HG03095 (cell line): ENCODE measurements at regions not wholly inside any gene's neighbourhood (a gene's known extent, or its start where the extent isn't known, plus 50 kb on each side); places are given as distances from the start of the nearest gene placed in this dataset.

Source experiments
- ATAC-seq: cut with Tn5 transposase; IDR thresholded peaks from one replicate; pipeline ENCODE4 v1.9.1; 2021; ENCODE audit warnings: moderate library complexity; ENCODE audit not compliant: unreplicated experiment

DNA sequence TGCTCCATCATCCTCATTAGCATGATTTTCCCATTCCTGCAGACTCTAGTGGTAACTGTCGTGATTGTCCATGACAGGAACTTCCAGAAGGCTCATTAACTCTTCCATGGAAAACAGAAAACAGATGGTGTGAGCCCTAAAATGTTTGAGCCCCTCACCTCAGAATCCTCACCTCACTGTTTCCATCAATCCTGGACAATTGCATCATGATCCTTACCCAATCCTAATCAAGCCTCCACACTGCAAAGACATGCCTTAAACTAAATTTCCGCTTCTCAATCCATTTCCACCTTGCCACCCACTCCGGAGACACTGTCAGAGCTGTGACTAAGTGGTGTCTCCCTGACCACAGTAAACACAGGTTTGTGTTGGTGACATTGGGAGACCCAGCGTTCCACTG lies 311.0 kb upstream of the JARID2 start:
- ATAC-seq, result no peak

DNA sequence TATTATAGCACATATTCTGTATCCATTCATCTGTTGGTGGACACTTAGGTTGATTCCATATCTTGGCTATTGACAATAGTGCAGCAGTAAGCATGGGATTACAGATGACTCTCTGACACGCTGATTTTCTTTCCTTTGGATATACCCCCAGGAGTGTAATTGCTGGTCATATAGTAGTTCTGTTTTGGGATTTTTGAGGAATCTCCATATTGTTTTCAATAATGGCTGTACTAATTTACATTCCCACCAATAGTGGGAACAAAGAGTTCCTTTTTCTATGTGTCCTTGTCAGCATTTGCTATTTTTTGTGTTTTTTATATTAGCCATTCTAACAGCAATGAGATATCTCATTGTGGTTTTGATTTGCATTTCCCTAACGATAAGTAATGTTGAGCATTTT lies 309.0 kb upstream of the JARID2 start:
- ATAC-seq, result no peak

DNA sequence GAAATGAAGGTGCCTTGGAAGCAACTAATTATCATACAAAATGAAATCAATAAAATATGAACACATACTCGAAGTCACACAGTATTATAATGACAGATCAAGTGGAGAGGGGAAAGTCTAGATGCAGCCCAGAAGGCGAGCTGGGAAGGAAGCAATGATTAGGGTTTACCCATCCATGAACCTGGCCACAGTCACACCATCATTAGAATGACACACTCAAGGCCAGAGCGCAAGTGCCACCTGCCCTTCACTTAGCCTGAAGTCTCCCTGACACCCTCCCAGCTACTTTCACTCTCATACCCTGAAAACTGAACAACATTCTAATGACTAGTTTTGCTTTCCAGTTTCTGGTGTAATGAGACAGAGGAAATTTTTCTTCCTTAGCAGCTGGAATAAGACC lies 302.8 kb upstream of the JARID2 start:
- no peak for ATAC-seq

DNA sequence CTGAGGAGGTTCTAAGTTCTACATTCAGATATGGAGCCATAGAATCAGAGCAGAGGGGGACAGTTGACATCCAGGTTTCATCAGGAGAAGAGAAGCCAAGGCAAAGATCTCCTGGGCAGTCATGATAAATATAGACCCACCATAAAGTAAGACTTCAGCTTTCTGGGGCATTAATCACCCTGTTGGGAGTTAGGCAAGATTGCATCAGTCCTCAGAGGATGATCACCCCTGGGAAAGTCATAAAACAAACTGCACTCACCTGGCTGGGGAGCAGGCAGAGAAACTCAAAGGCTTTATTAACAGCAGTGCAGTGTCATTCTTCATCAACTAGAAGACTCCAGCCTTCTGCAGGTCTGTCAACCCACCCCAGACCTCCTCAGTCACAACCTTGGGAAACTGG lies 301.3 kb upstream of the JARID2 start:
- no peak for ATAC-seq

DNA sequence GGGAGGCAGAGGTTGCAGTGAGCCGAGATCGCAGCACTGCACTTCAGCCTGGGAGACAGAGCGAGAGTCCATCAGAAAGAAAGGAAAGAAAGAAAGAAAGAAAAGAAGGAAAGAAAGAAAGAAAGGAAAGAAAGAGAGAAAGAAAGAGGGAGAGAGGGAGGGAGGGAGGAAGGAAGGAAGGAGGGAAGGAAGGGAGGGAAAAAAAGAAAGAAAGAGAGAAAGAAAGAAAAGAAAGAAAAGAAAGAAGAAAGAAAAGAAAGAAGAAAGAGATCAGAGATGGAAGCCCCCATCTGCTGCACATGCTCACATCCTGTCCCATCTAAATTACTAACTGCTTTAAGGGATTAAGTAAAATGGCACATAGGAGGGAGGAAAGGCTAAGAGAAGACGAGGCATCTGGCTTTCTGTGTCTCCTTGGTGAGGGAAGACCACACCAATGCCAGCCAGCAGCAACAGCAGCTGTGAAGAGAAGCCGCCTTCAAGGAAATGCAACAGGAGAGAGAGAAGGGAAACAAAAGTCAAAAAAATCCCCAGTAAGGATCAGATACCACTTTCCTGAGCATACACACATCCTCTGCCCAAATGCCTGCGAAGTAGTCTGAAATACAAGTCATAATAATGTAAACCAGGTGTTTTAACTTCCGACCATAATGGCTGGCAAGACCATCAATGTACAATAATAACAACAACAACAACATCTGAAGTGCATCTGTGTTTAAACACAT lies 300.2 kb upstream of the JARID2 start:
- ATAC-seq, result no peak

DNA sequence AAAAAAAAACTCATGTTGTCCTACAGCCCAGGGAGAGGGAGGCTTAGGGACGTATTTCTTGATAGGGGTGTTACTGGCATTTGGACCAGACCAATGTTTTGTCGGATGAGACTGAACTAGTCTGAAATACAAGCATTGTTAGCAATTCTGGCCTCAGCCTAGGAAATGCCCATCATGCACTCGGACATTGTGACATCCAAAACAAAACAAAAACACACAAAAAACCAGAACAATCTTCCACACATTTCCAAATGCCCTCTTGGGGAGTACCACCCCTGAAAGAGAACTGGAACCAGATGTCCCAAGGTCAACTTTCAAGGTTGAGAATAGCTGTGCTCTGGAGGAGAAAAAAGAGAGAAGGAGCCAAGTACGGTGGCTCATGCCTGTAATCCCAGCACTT lies 299.1 kb upstream of the JARID2 start:
- no peak for ATAC-seq

DNA sequence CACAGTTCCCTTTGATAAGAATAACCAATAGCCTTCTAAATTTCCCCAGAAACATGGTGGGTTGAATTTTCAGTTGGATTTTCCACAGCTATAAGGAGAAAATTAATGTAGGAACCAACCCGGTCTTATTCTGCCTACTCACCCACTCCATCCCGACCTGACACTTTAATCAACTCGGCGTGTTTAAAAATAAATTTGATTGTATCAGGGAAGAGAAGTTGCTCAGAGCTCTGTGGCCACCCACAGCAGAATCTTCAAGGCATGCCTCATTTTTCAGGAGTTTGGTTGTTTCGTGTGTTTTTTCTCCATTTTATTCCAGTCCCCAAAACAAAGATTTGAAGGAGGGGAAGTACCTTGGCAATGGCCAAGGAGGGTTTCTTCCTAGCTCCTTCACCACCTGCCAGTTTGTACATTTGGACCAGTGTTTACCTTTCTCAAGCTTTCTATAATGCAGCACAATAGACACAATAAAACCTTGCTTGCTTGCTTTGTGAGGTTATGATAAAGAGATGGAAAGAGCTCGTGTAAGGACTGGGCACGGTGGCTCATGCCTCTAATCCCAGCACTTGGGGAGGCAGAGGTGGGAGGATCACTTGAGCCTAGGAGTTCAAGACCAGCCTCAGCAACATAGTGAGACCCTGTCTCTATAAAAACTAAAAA lies 297.2 kb upstream of the JARID2 start:
- ATAC-seq, result no peak

DNA sequence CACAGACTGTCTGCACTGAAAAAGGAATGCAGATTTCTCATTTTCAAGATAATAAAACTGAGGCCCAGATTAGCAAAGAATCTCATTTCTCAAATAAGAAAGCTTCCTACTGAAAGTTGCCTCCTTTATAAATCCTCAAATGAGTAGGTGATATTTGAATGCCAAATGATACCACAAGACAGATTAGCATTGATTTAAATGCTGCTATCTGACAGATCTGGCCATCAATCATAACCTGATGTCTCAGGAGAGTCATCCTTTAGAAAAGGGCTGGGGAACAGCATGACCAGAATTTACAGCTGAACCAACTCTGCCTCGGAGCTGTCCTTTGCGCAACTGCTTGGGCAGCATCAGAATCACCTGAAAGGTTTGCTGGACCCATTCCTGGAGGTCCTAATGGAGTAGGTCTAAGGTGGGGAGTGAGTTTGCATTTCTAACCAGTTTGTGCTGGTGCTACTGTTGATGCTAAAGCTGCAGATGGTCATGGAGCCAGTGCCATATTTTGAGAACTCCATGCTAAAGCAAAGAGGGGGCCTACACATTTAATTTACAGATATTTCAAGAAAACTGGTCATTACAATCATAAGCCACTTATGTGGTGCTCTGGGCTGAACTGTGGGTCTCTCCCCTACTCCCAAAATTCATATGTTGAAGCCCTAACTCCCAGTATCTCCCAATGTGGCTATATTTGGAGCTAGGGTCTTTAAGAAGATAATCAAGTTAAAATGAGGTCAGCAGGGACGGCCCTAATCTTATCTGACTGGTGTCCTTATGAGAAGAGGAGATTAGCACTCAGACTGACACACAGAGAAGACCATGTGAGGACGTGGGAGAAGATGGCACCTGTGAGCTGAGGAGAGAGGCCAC lies 295.5 kb upstream of the JARID2 start:
- ATAC-seq, result no peak

DNA sequence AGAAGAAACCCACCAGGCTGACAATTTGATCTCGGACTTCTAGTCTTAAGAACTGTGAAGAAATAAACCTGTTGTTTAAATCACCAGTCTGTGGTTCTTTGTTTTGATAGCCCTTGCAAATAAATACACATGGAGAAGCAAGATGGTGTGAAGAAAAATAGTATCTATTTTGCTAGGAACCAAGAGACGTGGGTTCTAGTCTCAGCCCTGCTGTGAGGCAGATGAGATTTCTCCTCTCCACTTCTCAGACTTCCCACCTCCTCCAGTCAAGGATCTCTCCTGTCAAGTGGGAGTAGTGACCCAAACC lies 294.9 kb upstream of the JARID2 start:
- ATAC-seq, result no peak

DNA sequence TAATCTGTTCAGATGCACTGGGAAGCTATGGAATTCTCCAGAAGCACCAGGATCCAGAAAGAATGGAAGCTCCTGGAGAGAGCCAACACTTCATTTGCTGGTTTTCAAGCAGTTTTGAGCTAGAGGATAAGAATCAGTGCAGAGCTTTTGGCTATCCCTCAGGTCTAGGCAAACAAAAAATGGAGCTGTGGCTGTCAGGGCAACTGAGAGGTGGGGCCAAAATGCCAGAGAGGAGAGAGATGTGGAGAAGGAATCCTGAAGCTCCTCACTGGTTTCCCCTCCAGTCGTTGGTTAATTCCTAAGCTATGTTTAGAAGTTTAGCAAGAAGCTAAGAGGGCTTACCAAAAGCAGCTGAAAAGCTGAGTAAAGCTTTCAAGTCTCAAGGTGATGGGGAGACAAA lies 294.2 kb upstream of the JARID2 start:
- no peak for ATAC-seq

DNA sequence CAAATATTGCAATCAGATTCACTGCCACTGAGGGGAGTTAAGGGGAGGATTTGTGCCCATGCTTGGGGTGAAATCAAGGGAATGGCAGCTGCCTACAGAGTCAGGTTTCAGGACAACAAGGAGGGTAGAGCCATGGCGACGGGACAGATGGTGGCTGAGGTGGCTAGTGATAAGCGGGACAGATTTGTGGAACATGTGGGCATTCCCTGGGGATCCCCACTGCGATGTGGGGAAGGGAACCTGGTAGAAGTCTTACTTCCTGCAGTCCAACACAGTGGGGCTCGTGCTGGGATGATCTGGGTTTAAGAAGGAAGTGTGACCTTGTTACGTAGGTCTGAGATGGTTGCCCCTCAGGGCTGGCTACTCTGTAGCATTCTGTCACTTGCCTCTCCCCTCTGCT lies 292.0 kb upstream of the JARID2 start:
- no peak for ATAC-seq

DNA sequence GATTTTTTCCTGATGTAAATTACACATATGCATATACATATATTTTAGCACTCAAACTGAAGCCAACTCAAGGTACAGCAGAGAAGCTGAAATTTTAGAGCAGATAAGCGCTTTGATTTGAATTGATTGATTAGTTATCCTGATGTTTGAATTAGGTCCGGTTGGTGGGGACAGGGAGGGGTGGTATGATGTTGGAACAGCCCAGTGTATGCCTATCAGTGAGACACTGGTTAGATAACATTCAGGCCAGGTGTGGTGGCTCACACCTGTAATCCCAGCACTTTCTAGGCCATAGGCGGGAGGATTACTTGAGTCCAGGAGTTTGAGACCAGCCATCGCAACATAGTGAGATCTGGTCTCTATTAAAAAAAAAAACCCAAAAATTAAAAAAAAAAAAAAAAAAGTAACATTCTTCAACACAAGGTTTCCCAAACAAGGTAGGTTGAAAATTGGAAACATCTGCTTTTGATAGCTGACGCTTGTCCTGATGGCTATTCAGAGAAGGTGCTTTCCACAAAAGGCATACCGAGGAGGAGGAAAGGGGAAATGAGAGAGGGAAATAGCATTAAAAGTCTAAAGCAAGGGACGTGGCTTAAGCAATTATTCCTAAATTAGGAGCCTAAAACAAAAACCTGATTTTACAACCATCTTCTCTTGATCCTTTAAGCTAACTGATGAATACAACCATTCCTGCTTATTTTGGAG lies 288.4 kb upstream of the JARID2 start:
- ATAC-seq, result no peak

DNA sequence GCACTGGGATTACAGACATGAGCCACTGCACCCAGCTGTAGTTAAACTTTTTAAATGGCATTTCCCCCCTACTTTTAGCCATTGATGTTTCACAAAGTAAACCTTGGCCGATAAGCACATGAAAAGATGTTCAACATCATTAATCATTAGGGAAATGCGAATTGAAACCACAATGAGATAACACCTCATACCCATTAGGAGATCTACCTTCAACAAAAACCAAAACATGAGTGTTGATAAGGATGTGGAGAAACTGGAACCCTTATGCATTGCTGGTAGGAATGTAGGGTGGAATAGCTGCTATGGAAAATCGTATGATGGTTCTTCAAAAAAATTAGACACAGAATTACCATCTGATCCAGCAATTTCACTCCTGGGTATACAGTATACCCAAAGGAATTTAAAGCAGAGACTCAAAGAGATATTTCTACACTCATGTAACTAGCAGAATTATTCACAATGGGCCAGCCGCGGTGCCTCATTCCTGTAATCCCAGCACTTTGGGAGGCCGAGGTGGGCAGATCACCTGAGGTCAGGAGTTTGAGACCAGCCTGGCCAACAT lies 286.5 kb upstream of the JARID2 start:
- no peak for ATAC-seq

DNA sequence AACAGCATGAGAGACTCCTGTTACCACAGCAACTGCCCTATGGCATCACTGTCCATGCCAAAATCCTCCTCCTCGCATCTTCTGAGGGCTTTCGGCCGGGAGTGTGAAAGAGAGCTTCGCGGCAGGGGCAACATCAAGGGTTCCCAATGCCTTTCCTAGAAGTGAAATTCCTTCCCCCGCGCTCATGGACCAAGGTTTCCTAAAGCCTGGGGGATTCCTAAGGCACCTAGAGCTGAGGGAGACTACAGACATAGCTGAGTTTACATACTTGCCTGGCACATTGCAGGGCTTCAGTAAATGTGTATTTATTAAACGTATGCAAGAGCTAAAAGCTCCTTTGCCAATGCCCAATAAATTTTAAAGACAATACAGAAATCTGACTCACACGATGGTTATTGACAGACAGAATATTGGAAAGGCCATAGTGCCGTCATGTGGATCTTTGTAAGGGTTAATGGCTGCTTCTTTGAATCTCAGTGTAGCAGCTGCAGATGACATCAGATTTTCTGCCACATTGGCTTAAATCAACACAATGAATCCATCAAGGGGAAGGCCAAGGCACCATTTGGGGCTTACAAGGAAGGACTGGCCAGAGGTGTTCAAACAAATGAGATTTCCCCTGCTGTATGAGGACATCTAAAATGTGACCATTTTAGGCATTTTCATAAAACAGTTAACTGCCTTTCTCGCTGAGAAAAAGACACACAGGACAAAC lies 281.2 kb upstream of the JARID2 start:
- ATAC-seq, result no peak

DNA sequence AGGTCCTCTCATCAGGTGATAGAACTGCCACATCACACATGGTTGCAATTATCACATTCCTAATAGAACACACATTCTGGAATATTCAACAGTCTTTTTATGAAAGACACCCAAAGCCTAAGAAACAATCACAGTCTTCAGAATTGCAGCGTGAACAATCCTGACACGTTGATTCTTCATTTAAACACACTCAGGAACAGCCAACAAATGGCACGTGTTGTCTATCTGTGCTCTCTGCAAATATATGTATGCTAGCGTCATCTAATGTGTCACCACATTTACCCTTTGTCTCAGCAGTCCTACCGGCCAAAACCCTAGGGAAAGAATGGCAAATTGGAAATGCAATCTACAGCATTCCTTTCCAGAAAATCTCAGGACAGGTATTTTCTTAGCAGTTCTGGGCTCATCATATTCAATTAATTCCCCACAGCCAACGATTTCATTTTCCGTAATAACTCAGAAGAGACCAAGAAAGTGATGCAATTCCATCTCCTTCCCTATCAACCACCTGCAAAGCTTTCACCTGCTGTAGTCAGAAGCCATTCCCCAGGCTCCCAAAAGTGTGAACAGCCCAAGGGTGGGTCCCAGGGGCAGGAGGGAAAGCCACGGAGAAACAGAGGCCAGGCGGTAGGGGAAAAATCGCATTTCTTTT lies 280.3 kb upstream of the JARID2 start:
- no peak for ATAC-seq

DNA sequence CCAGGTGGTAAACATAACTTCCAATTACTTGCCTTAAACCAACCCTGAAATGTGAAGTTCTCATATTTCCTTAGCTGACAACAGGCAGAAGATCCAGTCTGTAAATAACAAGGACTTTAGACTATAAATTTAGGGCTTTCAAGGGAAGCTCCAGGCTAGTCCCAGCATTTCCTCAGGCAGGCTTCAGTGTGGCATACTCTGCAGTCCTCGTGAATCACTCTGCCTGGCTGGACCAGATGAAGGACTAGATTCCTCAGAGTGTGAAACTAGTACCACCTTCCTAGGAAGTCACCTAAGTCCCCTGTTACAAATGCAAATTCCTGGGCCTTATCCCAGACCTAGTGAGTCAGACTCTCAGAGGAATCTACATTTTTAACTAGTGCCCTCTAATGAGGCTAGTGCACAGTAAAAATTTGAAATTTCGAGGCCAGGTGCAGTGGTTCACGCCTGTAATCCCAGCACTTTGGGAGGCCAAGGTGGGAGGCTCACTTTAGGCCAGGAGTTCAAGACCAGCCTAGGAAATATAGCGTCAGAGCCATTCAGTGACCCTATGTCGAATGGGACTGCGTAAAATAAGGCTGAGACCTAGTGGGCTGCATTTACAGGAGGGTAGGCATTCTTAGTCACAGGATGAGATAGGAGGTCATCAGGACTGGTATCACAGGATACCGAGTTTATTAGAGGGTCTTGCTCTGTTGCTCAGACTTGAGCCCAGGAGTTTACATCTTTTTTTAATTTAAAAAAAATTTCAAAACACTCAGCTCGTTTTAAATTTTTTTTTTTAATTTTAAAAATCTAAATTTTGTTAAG lies 279.6 kb upstream of the JARID2 start:
- no peak for ATAC-seq

DNA sequence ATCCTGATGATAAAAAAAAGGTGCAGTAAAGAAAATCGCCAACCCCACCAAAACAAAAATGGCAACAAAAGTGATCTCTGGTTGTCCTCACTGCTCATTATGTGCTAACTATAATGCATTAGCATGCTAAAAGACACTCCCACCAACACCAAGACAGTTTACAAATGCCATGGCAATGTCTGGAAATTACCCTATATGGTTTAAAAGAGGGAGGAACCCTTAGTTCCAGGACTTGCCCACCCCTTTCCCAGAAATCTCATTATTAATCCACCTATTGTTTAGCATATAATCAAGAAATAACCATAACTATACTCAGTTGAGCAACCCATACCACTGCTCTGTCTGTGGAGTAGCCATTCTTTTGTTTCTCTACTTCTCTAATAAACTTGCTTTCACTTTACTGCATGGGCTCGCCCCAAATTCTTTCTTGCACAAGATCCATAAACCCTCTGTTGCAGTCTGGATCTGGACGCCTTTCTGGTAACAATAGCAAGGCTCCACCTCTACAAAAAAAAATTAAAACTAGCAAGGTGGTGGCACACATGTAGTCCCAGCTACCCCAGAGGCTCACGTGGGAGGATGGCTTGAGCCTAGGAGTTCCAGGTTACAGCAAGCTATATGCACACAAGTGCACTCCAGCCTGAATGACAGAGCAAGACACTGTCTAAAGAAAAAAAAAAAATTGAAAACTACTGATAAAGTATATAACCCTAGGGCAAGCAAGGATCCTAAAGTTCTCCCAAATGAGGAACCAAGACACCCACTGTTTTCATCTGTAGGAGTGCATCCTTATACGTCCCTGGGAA lies 278.8 kb upstream of the JARID2 start:
- no peak for ATAC-seq

DNA sequence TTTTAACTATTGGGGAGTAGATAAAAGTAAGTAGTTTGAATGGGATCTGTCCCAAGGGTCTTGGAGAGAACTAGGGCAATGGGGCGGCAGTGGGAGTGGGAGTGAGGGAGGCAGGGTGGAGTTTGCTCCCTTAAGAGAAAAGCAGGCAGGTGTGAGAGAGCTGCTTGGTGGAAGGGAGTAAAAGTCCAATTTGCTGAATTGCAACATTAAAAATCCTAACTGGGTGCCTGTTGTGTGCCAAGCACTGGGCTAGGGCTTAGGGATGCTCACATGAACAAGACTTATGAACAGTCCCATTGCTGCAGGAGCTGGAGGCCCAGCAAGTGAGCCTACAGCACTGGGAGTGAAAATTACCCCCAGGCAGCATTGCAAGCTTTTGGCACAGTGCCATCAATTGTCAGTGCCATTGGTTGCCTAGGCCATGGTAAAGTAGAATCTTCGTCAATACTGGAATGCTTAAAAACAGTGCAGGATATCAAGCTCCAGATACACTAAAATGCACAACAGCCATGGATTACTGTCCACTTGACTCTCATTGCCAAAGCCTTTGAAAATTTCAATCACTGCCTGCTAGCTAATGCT lies 277.7 kb upstream of the JARID2 start:
- no peak for ATAC-seq
